ENCODE measurements at regions not wholly inside any gene's neighbourhood (a gene's known extent, or its start where the extent isn't known, plus 50 kb on each side); places are given as distances from the start of the nearest gene placed in this dataset.
"Not testable (repeated sequence)": the region's sequence is repeated elsewhere in the genome, so short reads cannot be mapped to it uniquely, and the experiment has no call there.

DNA sequence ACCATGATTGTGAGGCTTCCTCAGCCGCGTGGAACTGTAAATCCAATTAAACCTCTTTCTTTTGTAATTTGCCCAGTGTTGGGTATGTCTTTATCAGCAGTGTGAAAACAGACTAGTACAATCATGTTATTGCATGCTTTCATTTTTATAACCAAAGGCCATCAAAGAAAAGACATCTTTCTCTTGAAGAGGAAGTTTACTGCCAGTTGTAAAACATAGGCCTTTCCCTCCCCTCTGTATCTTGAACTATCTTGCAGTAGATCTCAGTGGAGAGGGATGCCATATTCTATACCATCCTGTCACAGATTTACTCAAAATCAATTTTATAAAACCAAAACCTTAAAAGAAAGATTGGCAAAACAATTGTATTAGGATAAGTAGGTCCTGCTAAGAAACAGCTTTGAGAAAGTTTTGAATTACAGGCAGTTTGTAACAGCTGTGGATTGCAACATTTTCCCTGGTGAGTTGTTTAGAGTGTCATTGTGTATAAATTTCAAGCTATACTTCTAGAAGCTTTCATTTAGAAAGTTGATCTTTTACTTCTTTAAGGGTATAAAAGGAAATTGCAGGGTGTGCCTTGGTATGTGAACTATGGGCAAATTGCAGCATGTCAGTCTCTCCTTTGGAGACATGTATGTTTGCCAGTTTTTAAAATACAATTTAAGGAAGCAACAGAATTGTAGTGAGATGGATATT, 128.0 kb downstream of the ATP23 start:
- no peak for DNase-seq

DNA sequence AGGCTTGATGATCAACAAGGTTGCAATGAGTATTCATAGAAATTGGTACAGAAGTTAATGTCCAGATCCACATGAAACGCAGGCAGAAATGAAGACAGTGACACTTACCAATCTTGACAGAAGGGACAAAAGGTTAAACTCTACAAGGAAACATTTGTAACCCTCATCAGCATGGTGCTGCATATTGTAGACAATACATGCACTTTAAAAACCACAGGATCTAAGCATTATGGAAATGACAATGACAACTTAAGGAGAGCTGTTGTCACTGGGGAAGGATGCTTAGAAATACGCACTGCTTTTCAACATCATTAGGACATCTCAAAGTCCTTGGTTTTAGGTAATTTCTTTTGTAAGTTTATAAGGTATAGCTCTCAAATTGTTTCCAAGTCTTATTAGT, 130.6 kb downstream of the ATP23 start:
- no peak for DNase-seq

DNA sequence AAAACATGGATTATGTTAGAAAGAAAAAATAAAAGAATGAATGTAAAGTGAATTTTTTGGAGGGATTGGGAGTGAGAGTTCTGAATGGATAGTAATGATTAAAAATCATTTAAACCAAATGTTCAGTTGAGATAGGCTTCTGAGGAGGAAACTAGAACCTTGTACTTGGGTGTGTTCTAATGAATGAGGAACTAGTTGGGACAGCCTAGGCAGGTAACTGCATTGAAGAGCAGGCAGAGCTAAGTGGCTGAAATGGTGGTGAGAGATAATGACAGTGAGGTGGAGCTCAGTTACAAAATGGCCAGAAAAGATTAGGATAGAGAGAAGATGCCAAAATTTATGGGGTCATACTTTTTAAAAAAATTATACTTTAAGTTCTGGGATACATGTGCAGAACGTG, 132.9 kb downstream of the ATP23 start:
- no peak for DNase-seq

DNA sequence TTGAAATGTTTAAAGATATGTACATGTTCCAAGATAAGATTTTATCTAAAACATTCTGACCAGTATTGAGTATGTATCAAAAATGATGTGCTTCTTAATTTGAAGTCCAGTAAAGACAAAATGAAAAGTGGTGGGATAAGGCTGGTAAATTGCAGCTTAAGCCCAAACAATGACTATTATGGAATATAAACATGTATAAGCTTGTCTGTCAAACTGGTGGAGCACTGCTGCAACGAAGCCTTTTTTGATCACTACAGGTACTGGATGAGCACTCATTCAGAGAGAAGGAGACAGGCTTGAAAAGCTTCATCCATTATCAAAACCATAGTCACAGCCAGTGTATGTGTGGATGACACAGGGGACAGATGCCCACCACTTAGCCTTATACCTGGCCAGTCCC, 138.4 kb downstream of the ATP23 start:
- no peak for DNase-seq

DNA sequence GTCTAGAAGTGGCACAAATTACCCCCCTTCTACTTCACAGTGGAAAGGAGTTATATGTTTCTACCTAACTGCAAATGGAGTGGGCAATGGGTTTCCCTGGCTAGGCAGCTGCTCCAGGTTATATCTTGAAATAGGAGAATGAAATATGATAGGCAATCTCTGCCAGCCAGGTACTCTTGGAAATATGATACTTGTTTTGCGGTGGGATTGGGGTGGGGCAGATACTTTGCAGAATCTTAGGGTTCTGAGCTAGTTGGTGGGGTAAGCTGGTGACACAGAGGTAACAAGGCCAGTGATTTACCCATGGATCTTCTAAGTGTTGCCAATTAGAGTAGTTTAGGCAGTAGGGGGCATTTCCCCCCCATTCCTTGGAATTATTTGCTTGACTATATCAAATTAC, 140.1 kb downstream of the ATP23 start:
- DNase-seq: no peak

DNA sequence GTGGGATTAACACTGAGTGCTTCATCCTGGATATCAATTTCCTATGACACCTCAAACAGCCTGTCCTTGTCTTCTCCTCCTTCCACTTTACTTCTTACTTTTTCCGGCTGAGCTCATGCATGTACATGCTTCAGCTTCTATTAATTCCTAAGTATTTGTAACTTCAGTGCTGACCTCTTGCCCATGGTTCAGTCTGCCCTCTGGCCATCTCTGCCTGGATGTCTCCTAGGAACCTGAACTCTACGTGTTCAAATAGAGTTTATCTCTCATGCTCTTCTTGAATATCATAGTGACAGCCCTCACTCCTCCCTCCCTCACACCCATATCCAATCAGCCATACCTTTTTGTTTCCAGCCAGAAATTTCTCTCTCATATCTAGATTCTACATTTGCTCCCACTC, 141.6 kb downstream of the ATP23 start:
- DNase-seq: no peak

DNA sequence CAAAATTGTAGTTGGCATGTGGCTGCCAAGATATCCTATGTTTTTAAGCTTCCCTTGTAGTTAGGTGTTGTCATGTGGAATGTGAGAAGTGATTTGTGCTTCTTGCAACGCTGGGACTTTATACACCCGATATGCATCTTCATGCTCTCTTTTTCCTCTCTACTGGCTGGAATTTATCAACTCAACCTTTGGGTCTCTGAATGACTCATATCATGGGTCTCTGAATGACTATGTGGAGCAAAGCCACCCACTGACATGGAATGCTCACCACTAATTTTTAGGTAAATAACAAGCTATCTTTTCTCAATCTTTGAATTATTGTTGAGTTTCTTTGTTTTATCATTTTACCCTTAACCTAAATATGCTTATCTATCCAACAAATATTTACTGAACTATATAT, 144.6 kb downstream of the ATP23 start:
- DNase-seq: no peak

DNA sequence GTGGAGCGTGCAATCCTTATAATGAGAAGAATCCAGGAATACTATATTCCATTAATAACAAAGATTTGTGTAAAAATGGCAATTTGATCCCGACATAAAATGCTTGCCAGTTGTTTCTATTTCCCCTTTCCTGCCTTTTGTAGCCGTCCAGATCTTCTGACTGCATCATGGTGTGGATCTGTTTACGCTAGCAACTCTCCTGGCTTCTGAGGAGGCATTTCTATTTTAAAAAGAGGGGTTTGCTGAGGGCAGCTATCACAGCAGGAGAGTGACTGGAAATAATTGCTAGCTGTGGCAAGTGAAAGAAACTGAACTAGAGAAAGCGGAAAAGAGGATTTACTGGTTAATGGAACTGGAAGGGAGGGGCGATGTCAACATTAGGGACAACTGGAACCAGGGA, 145.6 kb downstream of the ATP23 start:
- no peak for DNase-seq

DNA sequence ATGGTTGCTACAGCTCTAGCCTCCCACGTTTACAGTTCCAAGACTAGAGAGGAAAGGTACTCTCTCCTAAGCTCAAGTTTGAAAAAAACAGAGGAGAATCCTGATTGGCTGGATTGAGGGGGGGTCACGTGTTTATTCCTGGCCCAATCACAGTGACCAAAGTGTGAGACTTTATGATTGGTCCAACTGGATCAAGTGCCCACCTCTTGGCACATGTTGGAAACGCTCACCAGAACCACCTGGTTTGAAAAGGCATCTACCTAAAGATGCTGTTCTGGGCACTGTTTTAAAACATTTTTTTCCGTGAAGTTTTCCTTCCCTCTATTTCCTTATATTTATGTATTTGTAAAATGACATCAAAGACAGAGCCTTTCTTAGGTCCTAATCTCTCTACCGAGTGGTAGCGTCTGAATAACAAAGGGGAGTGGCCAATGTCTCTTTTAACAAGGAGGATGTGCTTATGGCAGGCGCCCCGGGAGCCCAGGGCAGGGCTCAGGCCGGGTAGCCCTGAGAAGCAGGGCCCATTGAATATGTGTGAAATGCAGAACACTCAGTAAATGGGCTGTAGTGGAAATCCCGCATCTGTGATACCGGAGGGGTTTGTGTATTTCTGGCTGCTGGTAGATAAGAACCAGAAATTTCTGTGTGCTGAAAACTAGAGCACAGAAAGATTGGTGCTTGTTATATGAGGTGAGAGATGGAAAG, 146.2 kb downstream of the ATP23 start:
- no peak for DNase-seq

DNA sequence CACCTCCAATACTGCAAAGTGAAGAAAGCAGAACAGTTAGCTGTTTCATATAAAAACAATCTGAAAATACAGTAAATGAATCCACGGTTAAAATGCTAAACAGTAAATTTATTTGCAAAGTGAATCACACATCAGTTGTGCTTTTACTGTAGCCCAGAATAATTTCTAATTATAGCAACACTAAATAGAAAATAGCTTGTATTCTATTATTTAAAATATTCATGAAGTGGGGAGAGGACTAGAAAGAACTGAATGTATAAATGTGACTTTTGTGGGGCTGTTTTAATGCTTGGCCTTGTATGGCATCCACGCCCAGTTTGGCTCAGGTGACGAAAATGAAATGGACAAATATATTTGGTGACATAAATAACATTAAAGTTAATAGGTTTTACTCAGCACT, 148.2 kb downstream of the ATP23 start:
- DNase-seq: no peak

DNA sequence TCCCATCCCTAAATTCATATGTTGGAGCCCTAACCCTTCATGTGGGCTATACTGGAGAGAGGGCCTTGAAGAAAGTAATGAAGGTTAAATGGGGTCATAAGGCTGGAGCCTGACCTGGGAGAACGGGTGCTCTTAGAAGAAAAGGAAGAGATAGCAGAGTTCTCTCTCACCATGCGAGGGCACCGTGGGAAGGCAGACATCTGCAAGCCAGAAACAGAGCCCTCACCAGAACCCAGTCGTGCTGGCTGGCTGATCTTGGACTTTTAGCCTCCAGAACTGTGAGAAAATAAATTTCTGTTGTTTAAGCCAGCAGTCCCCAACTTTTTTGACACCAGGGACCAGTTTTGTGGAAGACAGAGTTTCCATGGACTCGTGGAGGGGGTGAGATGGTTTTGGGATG, 149.3 kb downstream of the ATP23 start:
- DNase-seq: no peak

DNA sequence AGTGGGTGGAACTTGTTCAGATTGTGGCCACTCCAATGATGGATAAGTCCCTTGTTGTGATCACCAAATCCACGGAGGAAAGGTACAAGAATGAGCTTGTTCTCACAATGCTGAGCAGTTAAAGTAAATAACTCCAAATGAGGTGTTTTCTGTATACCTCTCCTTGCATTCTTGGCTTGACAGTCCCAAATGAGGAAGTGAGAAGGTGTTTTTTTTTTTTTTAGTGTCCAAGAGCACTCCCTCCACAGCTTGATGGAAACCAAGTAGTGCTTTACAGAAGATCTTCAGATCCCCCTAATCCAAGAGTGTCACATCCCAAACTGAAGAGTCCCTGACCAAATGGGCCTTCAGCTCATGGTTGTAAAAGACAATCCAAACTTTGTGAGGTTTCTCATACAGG, 153.6 kb downstream of the ATP23 start:
- DNase-seq: no peak

DNA sequence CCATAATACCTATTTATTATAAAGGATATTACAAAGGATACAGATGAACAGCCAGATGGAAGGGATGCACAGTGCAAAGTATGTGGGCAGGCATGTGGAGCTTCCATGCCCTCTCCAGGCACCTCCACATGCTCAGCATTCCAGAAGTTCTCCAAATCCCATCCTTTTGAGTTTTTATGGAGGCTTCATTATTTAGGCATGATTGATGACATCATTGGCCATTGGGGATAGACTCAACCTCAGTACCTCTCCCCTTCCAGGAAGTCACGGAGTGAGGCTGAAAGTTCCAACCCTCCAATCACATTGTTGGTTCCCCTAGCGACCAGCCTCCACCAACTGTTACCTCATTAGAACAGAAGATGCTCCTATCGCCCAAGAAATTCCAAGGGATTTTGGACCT, 156.4 kb downstream of the ATP23 start:
- no peak for DNase-seq

DNA sequence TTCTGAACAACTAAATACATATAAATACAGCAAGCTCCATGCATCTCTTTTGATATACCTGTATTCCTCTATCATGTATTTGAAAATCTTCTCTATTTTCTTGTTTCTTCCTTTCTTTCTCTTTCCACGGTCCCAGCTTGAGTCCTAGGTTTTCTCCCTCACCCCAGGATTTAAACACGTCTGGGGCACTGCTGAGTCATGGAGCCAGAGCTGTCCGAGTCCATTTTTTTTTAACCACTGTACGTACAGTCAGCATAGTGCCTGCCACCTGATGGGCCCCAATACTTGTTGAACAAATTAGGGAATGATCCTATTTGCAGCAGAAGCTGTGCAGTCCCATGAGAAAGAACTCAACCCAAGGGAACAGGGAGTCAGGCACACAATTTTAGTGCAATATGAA, 158.1 kb downstream of the ATP23 start:
- no peak for DNase-seq

DNA sequence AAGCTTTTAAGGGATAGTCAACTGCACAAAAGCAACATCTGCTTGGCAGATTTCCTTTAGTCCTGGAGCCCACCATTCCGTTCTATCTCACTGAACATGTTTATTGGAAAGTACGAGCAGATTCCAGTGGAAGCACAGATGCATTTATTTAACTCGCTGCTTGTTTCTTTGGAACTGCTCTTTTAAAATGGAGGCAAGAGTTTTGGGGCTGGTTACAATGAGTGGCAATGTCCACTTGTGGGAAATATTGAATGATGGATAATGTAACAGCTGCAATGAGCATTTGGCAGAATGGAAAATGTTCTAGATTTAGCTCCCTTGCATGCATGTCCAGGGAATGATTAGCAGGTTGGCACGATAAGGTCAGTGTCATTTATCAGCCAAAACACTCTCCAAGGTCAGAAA, 163.0 kb downstream of the ATP23 start:
- no peak for DNase-seq

DNA sequence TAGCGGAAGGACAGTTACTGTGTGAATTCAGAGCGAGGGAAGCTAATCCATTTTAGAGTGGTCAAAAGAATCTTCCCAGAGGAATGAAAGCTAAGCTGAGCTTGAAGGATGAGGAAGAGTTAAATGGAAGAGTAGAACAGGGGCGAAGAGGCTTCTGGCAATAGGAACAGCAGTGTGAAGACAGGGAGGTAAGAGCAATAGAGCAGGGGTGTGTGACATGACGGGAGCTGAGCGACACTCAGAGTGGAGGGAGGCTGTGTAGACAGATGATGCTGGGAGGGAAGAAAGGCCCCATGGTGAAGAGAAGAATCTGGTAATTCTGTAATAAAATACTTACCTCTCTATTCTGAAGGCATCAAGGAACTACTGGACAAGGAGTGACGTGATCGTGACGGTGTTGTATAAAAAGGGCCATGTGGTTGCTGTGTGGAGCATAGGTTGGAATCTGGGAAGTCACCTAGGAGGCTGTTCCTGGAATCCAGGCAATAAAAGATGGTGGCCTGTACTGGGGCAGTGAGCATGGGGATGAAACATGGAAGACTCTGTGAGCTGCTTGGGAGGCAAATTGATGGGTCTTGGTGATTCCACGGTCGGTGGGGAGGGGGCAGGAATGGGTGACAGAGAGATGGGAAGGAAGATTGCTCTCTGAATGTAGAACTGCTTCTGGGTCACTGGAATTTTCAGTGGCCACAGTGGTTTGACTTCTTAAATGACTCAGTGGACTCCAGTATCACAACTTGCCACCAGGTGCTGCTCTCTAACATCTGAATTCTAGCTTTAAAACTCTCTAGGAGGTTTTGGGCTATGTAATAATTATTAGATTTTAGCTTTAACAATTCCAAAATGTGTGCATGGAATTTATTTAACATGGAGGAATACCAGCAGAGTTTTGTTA, 164.1 kb downstream of the ATP23 start:
- DNase-seq: no peak

DNA sequence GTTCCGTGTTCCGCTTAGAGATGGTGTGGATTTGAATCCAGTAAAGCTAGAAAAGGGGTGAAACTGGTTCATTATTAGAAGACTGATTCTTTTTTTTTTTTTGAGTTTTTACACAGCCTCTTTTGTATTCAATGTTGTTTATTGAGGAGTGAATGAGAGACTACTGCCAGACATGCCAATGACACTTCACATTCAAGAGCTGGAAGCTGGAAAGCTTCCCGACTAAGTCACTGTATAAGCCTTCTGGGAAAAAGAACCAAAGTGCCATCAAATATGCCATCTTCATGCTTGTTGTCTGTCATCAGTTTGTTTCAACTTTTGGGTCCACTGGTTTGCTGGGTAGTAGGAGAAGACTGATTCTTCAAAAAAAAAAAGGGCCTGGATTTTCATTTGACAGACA, 164.8 kb downstream of the ATP23 start:
- no peak for DNase-seq

DNA sequence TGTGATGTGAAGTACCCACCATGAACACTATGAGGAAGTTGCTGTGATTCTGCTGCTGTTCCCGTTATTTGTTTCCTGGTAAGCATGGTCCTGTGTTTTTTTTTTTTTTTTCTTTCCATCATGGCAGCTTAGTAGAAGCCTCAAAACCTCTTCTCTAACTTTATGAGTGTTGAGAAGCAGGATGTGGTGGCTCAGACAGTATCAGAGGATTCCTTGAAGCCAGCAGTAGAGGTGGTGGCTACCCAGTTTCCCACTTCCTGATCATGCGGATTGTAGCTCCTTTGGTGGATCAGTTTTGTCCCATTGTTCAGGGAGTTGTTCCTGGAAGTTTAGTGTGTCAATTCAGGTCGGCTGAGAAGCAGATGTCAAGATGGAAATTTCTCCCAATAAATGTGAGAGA, 175.8 kb downstream of the ATP23 start:
- no peak for DNase-seq

DNA sequence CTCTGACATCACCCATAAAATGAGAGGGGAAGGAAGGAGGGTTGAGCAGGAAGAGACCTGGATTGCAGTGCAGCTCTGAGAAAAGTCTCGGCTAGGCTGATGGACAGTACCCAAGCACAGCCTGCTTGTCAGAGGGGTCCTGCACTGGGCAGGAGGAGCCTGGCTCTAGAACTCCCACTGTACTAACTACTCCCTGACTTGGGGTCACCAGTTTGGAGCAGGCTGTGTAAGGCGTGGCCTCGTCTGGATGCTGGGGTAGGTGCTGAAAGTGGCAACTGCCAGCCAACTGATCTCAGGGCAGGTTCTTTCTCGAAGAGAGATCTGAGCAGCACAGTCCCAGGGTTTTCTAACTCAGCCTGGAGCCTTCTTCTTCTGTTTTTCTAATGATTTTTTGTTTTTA, 176.3 kb downstream of the ATP23 start:
- DNase-seq: no peak

DNA sequence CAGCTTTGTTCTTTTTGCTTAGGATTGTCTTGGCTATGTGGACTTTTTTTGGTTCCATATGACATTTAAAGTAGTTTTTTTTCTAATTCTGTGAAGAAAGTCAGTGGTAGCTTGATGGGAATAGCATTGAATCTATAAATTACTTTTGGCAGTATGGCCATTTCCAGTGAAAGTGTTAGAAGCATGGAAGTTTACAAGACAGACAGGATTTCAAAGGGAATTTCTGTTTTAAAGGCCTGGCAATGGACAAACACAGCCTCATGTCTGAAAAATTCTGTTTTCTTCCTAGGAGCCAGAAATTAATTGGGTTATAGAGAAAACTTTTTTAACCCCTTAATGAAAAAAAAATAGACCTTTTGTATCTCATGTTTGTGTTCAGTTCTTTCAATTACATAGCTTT, 184.4 kb downstream of the ATP23 start:
- DNase-seq: not testable (repeated sequence)

DNA sequence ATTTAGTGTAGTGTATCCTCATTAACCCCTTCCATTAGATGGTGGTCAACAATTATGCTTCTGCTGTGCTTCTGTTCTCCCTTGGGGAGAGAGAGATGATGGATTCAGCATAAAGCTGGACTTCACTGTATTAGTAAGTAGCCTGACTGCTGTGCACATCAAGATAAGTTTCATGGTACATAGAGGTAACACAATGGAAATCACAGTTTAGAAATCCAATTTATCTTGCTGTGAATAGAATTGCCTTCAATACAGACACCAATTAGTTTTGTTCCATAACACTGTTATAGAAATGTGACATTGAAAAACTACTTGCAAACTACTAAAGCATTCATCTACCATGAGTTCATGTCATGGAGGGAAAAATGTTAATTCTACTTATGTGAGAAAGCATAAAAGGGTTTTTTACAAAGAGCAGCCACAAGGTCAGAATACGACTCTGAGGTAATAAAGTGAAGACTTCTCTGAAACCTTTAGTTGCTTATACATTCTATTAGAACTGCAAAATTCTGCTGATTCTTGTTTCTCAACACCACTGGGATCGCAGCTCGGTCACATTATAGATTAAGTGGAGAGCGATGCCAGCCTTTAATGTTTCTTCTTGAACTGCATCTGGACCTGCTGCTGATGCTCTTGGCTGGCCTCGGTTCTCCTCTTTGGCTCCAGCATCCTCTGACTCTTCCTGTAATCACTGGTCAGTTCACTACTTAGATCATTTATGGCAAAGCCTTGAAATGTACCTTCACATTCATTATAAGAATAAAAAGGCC, 190.8 kb downstream of the ATP23 start:
- no peak for DNase-seq

DNA sequence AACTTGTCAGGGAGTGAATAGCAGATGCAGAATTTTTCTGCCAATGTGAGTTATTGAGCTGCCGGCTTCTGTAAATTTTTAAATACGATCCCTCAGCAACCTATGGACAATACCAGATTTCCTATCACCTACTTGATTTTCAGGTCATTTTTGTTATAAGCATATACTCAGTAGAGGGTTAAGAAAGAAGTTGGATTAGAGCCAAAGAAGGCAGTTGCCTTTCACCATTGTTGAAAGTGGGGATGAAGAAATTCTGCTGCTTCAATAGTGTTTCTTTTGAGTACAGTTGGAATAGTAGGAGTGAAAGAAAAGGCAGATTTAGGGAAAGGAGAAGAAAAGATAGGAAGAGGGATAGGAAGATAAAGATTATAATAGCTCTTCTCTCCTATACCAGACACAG, 197.1 kb downstream of the ATP23 start:
- DNase-seq: no peak

DNA sequence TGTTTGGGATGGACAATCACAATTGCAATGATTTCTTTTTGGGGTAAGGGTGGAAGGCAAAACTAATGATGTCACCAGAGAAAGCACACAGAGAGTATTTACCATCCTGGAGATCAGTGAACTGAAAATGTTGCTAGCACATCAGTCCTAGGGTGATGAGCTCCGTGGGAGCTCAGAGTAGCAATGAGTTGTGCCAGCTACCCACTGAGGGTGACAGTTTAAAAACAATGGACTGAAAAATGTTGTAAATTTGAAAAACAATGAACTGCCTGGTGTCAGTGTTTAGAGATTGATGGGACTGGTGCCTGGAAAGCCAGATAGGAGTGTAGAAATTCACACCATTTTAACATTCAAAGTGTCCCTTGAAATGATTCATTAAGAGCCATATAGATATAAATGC, 198.5 kb downstream of the ATP23 start:
- no peak for DNase-seq

Measured in CD4-positive, alpha-beta T cell treated with Interferon alpha-2 for 1 hour (primary cell).